ENCODE measurements at regions not wholly inside any gene's neighbourhood (a gene's known extent, or its start where the extent isn't known, plus 50 kb on each side); places are given as distances from the start of the nearest gene placed in this dataset.

DNA sequence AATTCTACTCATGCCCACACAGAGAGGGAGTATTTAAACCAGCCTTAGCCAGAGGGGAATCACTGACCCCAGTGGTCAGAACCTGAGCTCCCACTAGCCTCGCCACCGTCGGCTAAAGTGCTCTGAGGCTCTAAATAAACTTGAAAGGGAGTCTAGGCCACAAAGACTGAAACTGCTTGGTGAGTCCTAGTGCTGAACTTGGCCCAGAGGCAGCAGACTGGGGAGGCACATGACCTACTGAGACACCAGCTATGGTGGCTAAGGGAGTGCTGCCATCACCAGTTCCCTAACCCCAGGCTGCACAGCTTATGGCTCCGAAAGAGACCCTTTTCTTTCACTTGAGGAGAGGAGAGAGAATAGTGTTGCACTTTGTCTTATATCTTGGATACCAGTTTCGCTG, 1542.8 kb downstream of the KCNT2 start:
- Histone ChIP-seq H2AFZ (ENCODE audit: low read depth, low read length) (no peak overlapping the region), H3K9me3 (replicated peaks; ENCODE audit: control insufficient read depth, insufficient read depth, low read length) (no peaks in the 10 kb centered on the region), H3K27ac (ENCODE audit: insufficient read depth, low read depth, low read length) (no peak overlapping the region), H3K9me1 (replicated peaks; ENCODE audit: control insufficient read depth, extremely low read depth, insufficient read depth, low read length) (no peaks in the 10 kb centered on the region), H3K36me3 (ENCODE audit: control insufficient read depth in 2 of 2, extremely low read depth in 1 of 2, insufficient read depth in 2 of 2, low read length in 2 of 2) (no peaks in the 10 kb centered on the region), H4K20me1 (replicated peaks; ENCODE audit: control insufficient read depth, extremely low read depth, insufficient read depth, low read length) (no peaks in the 10 kb centered on the region), H3K27me3 (ENCODE audit: control insufficient read depth in 2 of 2, insufficient read depth in 2 of 2, low read length in 2 of 2) (no peaks in the 10 kb centered on the region), H3K79me2 (ENCODE audit: control insufficient read depth, insufficient read depth, low read length) (no peaks in the 10 kb centered on the region), H3K4me1 (ENCODE audit: control insufficient read depth, extremely low read depth, insufficient read depth, low read length) (no peaks in the 10 kb centered on the region), H3K4me3 (replicated peaks in 1 of 3; ENCODE audit: insufficient read depth in 1 of 3, low read depth in 1 of 3, low read length in 3 of 3) (no peak overlapping the region), H3K4me2 (ENCODE audit: insufficient read depth, low read length) (no peak overlapping the region), H3K9ac (replicated peaks; ENCODE audit: extremely low read depth, insufficient read depth, low read length) (no peak overlapping the region)
- POLR2A ChIA-PET = no interaction called here
- no peak for DNase-seq (ENCODE audit: low read depth, low spot score)
- CTCF ChIA-PET = no interaction called here
- intact Hi-C loops (cut with micrococcal nuclease) = no loop called here
- TF ChIP-seq MYC (IDR thresholded peaks at IDR 0.05; ENCODE audit: low read depth, low read length) = no peak
- TF ChIP-seq, protein P1, sequence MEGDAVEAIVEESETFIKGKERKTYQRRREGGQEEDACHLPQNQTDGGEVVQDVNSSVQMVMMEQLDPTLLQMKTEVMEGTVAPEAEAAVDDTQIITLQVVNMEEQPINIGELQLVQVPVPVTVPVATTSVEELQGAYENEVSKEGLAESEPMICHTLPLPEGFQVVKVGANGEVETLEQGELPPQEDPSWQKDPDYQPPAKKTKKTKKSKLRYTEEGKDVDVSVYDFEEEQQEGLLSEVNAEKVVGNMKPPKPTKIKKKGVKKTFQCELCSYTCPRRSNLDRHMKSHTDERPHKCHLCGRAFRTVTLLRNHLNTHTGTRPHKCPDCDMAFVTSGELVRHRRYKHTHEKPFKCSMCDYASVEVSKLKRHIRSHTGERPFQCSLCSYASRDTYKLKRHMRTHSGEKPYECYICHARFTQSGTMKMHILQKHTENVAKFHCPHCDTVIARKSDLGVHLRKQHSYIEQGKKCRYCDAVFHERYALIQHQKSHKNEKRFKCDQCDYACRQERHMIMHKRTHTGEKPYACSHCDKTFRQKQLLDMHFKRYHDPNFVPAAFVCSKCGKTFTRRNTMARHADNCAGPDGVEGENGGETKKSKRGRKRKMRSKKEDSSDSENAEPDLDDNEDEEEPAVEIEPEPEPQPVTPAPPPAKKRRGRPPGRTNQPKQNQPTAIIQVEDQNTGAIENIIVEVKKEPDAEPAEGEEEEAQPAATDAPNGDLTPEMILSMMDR (IDR thresholded peaks at IDR 0.05; ENCODE audit: extremely low read depth in 1 of 2, insufficient read depth in 1 of 2, low read depth in 1 of 2, low read length in 2 of 2) = no peak
- no peak for TF ChIP-seq POLR2A (IDR thresholded peaks at IDR 0.05; ENCODE audit: low read depth, low read length)
- no peak for TF ChIP-seq POLR2AphosphoS5 (IDR thresholded peaks at IDR 0.05; ENCODE audit: insufficient read depth, low read depth, low read length)
- BruUV-seq (replicated peaks) = no TSS peak
- no peak for FAIRE-seq
- dilution Hi-C loops (cut with MboI; ENCODE audit: extremely low pct_ligation_motif_present, low sequenced_read_pairs) = no loop called here

DNA sequence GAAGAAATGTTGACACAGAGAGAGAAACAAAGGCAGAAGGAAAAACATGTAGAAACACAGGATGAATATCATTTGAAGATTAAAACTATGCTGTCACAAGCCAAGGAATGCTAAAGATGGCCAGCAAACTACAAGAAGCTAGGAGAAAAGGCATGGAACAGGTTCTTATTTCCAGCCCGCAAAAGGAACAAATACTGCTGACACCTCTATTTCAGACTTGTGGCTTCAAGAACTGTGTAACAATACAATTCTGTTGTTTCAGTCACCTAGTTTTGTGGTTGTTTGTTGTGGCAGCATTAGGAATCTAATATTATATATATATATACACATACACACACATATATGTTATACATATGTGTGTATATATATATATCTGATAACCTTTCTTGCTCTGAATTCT, 1543.9 kb downstream of the KCNT2 start:
- dilution Hi-C loops (cut with MboI; ENCODE audit: extremely low pct_ligation_motif_present, low sequenced_read_pairs) (no loop called here), intact Hi-C loops (cut with micrococcal nuclease) (no loop called here)
- Histone ChIP-seq H3K27me3 (ENCODE audit: control insufficient read depth in 2 of 2, insufficient read depth in 2 of 2, low read length in 2 of 2) (no peaks in the 10 kb centered on the region), H3K9me3 (replicated peaks; ENCODE audit: control insufficient read depth, insufficient read depth, low read length) (no peaks in the 10 kb centered on the region), H3K4me3 (replicated peaks in 1 of 3; ENCODE audit: insufficient read depth in 1 of 3, low read depth in 1 of 3, low read length in 3 of 3) (no peak overlapping the region), H2AFZ (ENCODE audit: low read depth, low read length) (no peak overlapping the region), H3K27ac (ENCODE audit: insufficient read depth, low read depth, low read length) (no peak overlapping the region), H3K4me1 (ENCODE audit: control insufficient read depth, extremely low read depth, insufficient read depth, low read length) (no peaks in the 10 kb centered on the region), H3K79me2 (ENCODE audit: control insufficient read depth, insufficient read depth, low read length) (no peaks in the 10 kb centered on the region), H3K36me3 (ENCODE audit: control insufficient read depth in 2 of 2, extremely low read depth in 1 of 2, insufficient read depth in 2 of 2, low read length in 2 of 2) (no peaks in the 10 kb centered on the region), H3K4me2 (ENCODE audit: insufficient read depth, low read length) (no peak overlapping the region), H3K9ac (replicated peaks; ENCODE audit: extremely low read depth, insufficient read depth, low read length) (no peak overlapping the region), H3K9me1 (replicated peaks; ENCODE audit: control insufficient read depth, extremely low read depth, insufficient read depth, low read length) (no peaks in the 10 kb centered on the region), H4K20me1 (replicated peaks; ENCODE audit: control insufficient read depth, extremely low read depth, insufficient read depth, low read length) (no peaks in the 10 kb centered on the region)
- CTCF ChIA-PET = no interaction called here
- no peak for FAIRE-seq
- no peak for DNase-seq (ENCODE audit: low read depth, low spot score)
- POLR2A ChIA-PET = no interaction called here
- no TSS peak for BruUV-seq (replicated peaks)
- TF ChIP-seq GATA2 (IDR thresholded peaks at IDR 0.05; ENCODE audit: insufficient read depth, insufficient read length, low read depth, low read length) (no peak), FOS (IDR thresholded peaks at IDR 0.05; ENCODE audit: borderline replicate concordance, insufficient read depth, low read length) (no peak), EZH2 (IDR thresholded peaks at IDR 0.05; ENCODE audit: borderline replicate concordance, low read depth, low read length, severe bottlenecking) (no peak), JUN (IDR thresholded peaks at IDR 0.05; ENCODE audit: borderline replicate concordance, insufficient read depth, insufficient read length, low read depth) (no peak), MYC (IDR thresholded peaks at IDR 0.05; ENCODE audit: low read depth, low read length) (no peak), POLR2AphosphoS5 (IDR thresholded peaks at IDR 0.05; ENCODE audit: insufficient read depth, low read depth, low read length) (no peak), POLR2A (IDR thresholded peaks at IDR 0.05; ENCODE audit: low read depth, low read length) (no peak)
- TF ChIP-seq, protein P2, sequence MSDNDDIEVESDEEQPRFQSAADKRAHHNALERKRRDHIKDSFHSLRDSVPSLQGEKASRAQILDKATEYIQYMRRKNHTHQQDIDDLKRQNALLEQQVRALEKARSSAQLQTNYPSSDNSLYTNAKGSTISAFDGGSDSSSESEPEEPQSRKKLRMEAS (IDR thresholded peaks at IDR 0.05; ENCODE audit: insufficient read depth, insufficient read length) = no peak
